ENCODE measurements at regions not wholly inside any gene's neighbourhood (a gene's known extent, or its start where the extent isn't known, plus 50 kb on each side); places are given as distances from the start of the nearest gene placed in this dataset.
"Not testable (repeated sequence)": the region's sequence is repeated elsewhere in the genome, so short reads cannot be mapped to it uniquely, and the experiment has no call there.

GRCh38 chr2:87283735-87284470 lies 262.3 kb upstream of the PLGLB1 start:
- not testable (repeated sequence) for TF ChIP-seq POLR2A (IDR thresholded peaks at IDR 0.05); CTCF (IDR thresholded peaks at IDR 0.05 in 4 of 5, conservative IDR thresholded peaks at IDR 0.05 in 1 of 5)
